ENCODE measurements at regions not wholly inside any gene's neighbourhood (a gene's known extent, or its start where the extent isn't known, plus 50 kb on each side); places are given as distances from the start of the nearest gene placed in this dataset.

GRCh38 chr2:18066894-18067293 lies 188.4 kb downstream of the KCNS3 start:
- dilution Hi-C loops (cut with MboI; ENCODE audit: extremely low pct_ligation_motif_present, low sequenced_read_pairs) = no loop called here
- Histone ChIP-seq H3K27me3 (ENCODE audit: control insufficient read depth in 2 of 2, insufficient read depth in 2 of 2, low read length in 2 of 2) (no peaks in the 10 kb centered on the region), H3K4me3 (replicated peaks in 1 of 3; ENCODE audit: insufficient read depth in 1 of 3, low read depth in 1 of 3, low read length in 3 of 3) (no peak overlapping the region), H3K9me3 (replicated peaks; ENCODE audit: control insufficient read depth, insufficient read depth, low read length) (no peaks in the 10 kb centered on the region), H3K36me3 (ENCODE audit: control insufficient read depth in 2 of 2, extremely low read depth in 1 of 2, insufficient read depth in 2 of 2, low read length in 2 of 2) (no peaks in the 10 kb centered on the region), H3K4me1 (ENCODE audit: control insufficient read depth, extremely low read depth, insufficient read depth, low read length) (no peaks in the 10 kb centered on the region), H2AFZ (ENCODE audit: low read depth, low read length) (no peak overlapping the region), H4K20me1 (replicated peaks; ENCODE audit: control insufficient read depth, extremely low read depth, insufficient read depth, low read length) (no peaks in the 10 kb centered on the region), H3K9me1 (replicated peaks; ENCODE audit: control insufficient read depth, extremely low read depth, insufficient read depth, low read length) (no peaks in the 10 kb centered on the region), H3K4me2 (ENCODE audit: insufficient read depth, low read length) (no peak overlapping the region), H3K79me2 (ENCODE audit: control insufficient read depth, insufficient read depth, low read length) (no peaks in the 10 kb centered on the region), H3K27ac (ENCODE audit: insufficient read depth, low read depth, low read length) (no peak overlapping the region), H3K9ac (replicated peaks; ENCODE audit: extremely low read depth, insufficient read depth, low read length) (no peak overlapping the region)
- FAIRE-seq (no peak), DNase-seq (ENCODE audit: low read depth, low spot score) (no peak)
- CTCF ChIA-PET = no interaction called here
- TF ChIP-seq FOS (IDR thresholded peaks at IDR 0.05; ENCODE audit: borderline replicate concordance, insufficient read depth, low read length) (no peak), MYC (IDR thresholded peaks at IDR 0.05; ENCODE audit: low read depth, low read length) (no peak)
- POLR2A ChIA-PET = no interaction called here
- intact Hi-C loops (cut with micrococcal nuclease) = no loop called here
- BruUV-seq (replicated peaks) = no TSS peak

- CTCF ChIA-PET = no interaction called here
- H3K4me3 ChIP-seq (replicated peaks in 1 of 3; ENCODE audit: insufficient read depth in 1 of 3, low read depth in 1 of 3, low read length in 3 of 3) = no peak overlapping the region
- H3K4me1 ChIP-seq (ENCODE audit: control insufficient read depth, extremely low read depth, insufficient read depth, low read length) = no peaks in the 10 kb centered on the region
- no peaks in the 10 kb centered on the region for H3K79me2 ChIP-seq (ENCODE audit: control insufficient read depth, insufficient read depth, low read length)
- H3K27me3 ChIP-seq (ENCODE audit: control insufficient read depth in 2 of 2, insufficient read depth in 2 of 2, low read length in 2 of 2) = no peaks in the 10 kb centered on the region
- no peak overlapping the region for H3K4me2 ChIP-seq (ENCODE audit: insufficient read depth, low read length)
- TF ChIP-seq JUN (IDR thresholded peaks at IDR 0.05; ENCODE audit: borderline replicate concordance, insufficient read depth, insufficient read length, low read depth) (no peak), EZH2 (IDR thresholded peaks at IDR 0.05; ENCODE audit: borderline replicate concordance, low read depth, low read length, severe bottlenecking) (no peak), MAX (IDR thresholded peaks at IDR 0.05; ENCODE audit: insufficient read depth, insufficient read length) (no peak), FOS (IDR thresholded peaks at IDR 0.05; ENCODE audit: borderline replicate concordance, insufficient read depth, low read length) (no peak), POLR2A (IDR thresholded peaks at IDR 0.05; ENCODE audit: low read depth, low read length) (no peak), GATA2 (IDR thresholded peaks at IDR 0.05; ENCODE audit: insufficient read depth, insufficient read length, low read depth, low read length) (no peak), POLR2AphosphoS5 (IDR thresholded peaks at IDR 0.05; ENCODE audit: insufficient read depth, low read depth, low read length) (no peak), MYC (IDR thresholded peaks at IDR 0.05; ENCODE audit: low read depth, low read length) (no peak)
- TF ChIP-seq, protein P1, sequence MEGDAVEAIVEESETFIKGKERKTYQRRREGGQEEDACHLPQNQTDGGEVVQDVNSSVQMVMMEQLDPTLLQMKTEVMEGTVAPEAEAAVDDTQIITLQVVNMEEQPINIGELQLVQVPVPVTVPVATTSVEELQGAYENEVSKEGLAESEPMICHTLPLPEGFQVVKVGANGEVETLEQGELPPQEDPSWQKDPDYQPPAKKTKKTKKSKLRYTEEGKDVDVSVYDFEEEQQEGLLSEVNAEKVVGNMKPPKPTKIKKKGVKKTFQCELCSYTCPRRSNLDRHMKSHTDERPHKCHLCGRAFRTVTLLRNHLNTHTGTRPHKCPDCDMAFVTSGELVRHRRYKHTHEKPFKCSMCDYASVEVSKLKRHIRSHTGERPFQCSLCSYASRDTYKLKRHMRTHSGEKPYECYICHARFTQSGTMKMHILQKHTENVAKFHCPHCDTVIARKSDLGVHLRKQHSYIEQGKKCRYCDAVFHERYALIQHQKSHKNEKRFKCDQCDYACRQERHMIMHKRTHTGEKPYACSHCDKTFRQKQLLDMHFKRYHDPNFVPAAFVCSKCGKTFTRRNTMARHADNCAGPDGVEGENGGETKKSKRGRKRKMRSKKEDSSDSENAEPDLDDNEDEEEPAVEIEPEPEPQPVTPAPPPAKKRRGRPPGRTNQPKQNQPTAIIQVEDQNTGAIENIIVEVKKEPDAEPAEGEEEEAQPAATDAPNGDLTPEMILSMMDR (IDR thresholded peaks at IDR 0.05; ENCODE audit: extremely low read depth in 1 of 2, insufficient read depth in 1 of 2, low read depth in 1 of 2, low read length in 2 of 2) = no peak
- no peak overlapping the region for H3K27ac ChIP-seq (ENCODE audit: insufficient read depth, low read depth, low read length)
- DNase-seq (ENCODE audit: low read depth, low spot score) = no peak
- no peak overlapping the region for H3K9ac ChIP-seq (replicated peaks; ENCODE audit: extremely low read depth, insufficient read depth, low read length)
- FAIRE-seq = no peak
- dilution Hi-C loops (cut with MboI; ENCODE audit: extremely low pct_ligation_motif_present, low sequenced_read_pairs) = no loop called here
- POLR2A ChIA-PET = no interaction called here
- no peak overlapping the region for H2AFZ ChIP-seq (ENCODE audit: low read depth, low read length)
- intact Hi-C loops (cut with micrococcal nuclease) = no loop called here
- no peaks in the 10 kb centered on the region for H3K9me1 ChIP-seq (replicated peaks; ENCODE audit: control insufficient read depth, extremely low read depth, insufficient read depth, low read length)
- BruUV-seq (replicated peaks) = no TSS peak
- no peaks in the 10 kb centered on the region for H4K20me1 ChIP-seq (replicated peaks; ENCODE audit: control insufficient read depth, extremely low read depth, insufficient read depth, low read length)
- H3K9me3 ChIP-seq (replicated peaks; ENCODE audit: control insufficient read depth, insufficient read depth, low read length) = no peaks in the 10 kb centered on the region
- H3K36me3 ChIP-seq (ENCODE audit: control insufficient read depth in 2 of 2, extremely low read depth in 1 of 2, insufficient read depth in 2 of 2, low read length in 2 of 2) = no peaks in the 10 kb centered on the region
Observed at GRCh38 chr2:18066066-18066465, 187.6 kb downstream of the KCNS3 start.

Measured in endothelial cell of umbilical vein (primary cell).